GM21423 (cell line): ENCODE measurements at regions not wholly inside any gene's neighbourhood (a gene's known extent, or its start where the extent isn't known, plus 50 kb on each side); places are given as distances from the start of the nearest gene placed in this dataset.
"Not testable (repeated sequence)": the region's sequence is repeated elsewhere in the genome, so short reads cannot be mapped to it uniquely, and the experiment has no call there.

ENCODE experiments used
- ATAC-seq: cut with Tn5 transposase; IDR thresholded peaks from one replicate; pipeline ENCODE4 v1.9.1; 2021; ENCODE audit warnings: mild to moderate bottlenecking, moderate library complexity; ENCODE audit not compliant: unreplicated experiment

GRCh38 chr9:109653470-109653869 is 126.5 kb upstream of the PALM2AKAP2 start:
- no peak for ATAC-seq

GRCh38 chr9:109663978-109664377 is 116.0 kb upstream of the PALM2AKAP2 start:
- ATAC-seq = not testable (repeated sequence)

- not testable (repeated sequence) for ATAC-seq
Measured at GRCh38 chr9:109665736-109666135, 114.3 kb upstream of the PALM2AKAP2 start.

- no peak for ATAC-seq
Measured at GRCh38 chr9:109681301-109681700, 98.7 kb upstream of the PALM2AKAP2 start.

- no peak for ATAC-seq
Measured at GRCh38 chr9:109682227-109682626, 97.8 kb upstream of the PALM2AKAP2 start.

- ATAC-seq = no peak
Measured at GRCh38 chr9:109683521-109683920, 96.5 kb upstream of the PALM2AKAP2 start.

- no peak for ATAC-seq
Measured at GRCh38 chr9:109689701-109690100, 90.3 kb upstream of the PALM2AKAP2 start.

- ATAC-seq = no peak
Measured at GRCh38 chr9:109699019-109699418, 81.0 kb upstream of the PALM2AKAP2 start.

GRCh38 chr9:109704546-109704945 is 75.5 kb upstream of the PALM2AKAP2 start:
- no peak for ATAC-seq

- no peak for ATAC-seq
Measured at GRCh38 chr9:109705515-109705914, 74.5 kb upstream of the PALM2AKAP2 start.

- ATAC-seq = no peak
Measured at GRCh38 chr9:109707355-109707754, 72.6 kb upstream of the PALM2AKAP2 start.

- ATAC-seq = no peak
Measured at GRCh38 chr9:109708451-109708945, 71.5 kb upstream of the PALM2AKAP2 start.

- no peak for ATAC-seq
Measured at GRCh38 chr9:109709866-109710265, 70.1 kb upstream of the PALM2AKAP2 start.

GRCh38 chr9:109710830-109711229 is 69.2 kb upstream of the PALM2AKAP2 start:
- no peak for ATAC-seq

GRCh38 chr9:109715344-109715743 is 64.7 kb upstream of the PALM2AKAP2 start:
- no peak for ATAC-seq

GRCh38 chr9:109716631-109717030 is 63.4 kb upstream of the PALM2AKAP2 start:
- ATAC-seq = no peak

- ATAC-seq = no peak
Measured at GRCh38 chr9:109717342-109717741, 62.7 kb upstream of the PALM2AKAP2 start.

GRCh38 chr9:109718861-109719260 is 61.1 kb upstream of the PALM2AKAP2 start:
- ATAC-seq = no peak

- ATAC-seq = no peak
Measured at GRCh38 chr9:109721001-109721400, 59.0 kb upstream of the PALM2AKAP2 start.

- no peak for ATAC-seq
Measured at GRCh38 chr9:109722007-109722406, 58.0 kb upstream of the PALM2AKAP2 start.

- no peak for ATAC-seq
Measured at GRCh38 chr9:109723781-109724180, 56.2 kb upstream of the PALM2AKAP2 start.

- no peak for ATAC-seq
Measured at GRCh38 chr9:109725460-109725859, 54.5 kb upstream of the PALM2AKAP2 start.

GRCh38 chr9:109726119-109726518 is 53.9 kb upstream of the PALM2AKAP2 start:
- ATAC-seq = no peak
